Stromal cell of bone marrow (primary cell): ENCODE measurements at regions not wholly inside any gene's neighbourhood (a gene's known extent, or its start where the extent isn't known, plus 50 kb on each side); places are given as distances from the start of the nearest gene placed in this dataset.
"Not testable (repeated sequence)": the region's sequence is repeated elsewhere in the genome, so short reads cannot be mapped to it uniquely, and the experiment has no call there.

Experiments used
- DNase-seq: peaks from one replicate; pipeline ENCODE4 v3.0.0-alpha.2; 2012; ENCODE audit warnings: low read depth

DNA sequence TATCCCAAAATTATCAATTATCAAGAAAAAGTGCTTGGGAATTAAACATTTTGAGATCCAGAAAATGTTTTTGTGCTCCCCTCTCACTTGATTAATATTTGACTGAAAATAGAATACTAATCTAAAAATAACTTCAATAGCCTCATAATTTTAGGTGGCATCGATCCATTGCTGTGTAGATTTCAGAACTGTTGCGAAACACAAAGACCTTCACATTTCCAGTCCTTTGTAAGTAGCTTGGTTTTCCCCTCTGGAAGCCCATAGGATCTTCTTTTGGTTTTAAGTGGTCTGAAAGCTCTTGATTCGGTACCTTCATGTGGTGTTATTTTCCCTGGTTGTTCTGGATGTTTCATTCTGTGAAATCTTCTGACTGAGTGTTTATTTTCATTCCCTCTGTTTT is 176.5 kb downstream of the NUFIP1 start:
- DNase-seq = no peak

- no peak for DNase-seq
Measured at GRCh38 chr13:44810061-44810840, 179.0 kb downstream of the NUFIP1 start.

DNA sequence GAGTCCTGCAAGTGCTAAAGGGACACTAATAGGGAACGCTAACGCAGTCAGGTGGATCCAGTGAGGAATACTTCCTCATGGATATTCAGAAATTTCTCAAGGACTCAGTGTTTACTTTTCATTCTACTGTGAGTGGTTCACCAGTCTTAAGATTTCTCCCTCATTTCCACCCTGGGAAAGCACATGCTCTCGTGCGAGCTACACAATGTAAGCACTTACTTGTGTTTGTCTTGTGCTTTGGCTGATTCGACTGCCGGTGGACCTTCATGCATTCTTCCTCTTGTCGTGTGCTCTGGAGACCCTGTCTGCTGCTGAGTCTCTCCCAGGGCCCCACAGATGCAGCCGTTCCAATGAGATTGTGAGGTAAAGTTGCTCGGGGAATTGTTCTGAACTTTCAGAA is 180.1 kb downstream of the NUFIP1 start:
- DNase-seq = no peak

DNA sequence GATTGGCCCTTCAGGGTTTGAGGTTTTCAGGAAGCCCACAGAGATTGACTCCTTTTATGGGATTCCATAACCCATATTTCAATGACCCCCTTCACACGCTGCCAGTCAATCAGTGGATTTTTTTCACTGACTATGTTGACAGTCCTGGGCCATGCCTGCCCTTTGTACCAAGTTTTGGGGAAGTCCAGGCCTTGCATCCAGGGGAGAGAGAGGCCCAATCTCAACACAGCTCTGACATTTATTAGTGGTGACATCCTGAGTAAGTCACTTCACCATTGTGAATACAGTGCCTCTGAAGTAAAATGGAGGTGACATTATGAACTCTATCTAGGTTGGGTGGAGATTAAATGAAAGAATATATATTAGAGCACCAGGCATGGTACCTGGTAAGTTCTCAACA is 181.1 kb downstream of the NUFIP1 start:
- DNase-seq = no peak

DNA sequence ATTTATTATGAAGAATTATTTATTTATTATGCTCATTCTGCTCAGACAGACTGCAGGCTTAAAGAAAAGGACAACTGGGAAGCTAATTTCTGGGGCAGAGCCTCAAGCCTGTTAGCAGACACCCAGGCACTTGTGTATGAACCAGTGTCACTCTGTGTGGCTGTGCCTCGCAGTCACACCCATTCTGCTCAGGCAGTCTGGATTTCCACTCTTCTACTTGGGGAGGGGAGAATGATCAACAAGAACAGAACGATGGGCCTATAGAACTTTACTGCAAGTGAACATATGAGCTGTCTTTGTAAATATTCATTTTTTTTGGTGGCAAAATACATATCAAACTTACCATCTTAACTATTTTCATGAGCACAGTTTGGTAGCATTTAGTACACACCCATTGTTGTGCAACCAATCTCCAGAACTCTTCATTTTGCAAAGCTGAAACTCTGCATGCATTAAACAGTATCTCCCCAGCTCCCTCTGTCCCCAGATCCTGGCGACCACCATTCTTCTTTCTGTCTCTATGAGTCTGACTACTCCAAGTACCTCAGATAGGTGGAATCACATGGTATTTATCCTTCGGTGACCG is 181.7 kb downstream of the NUFIP1 start:
- no peak for DNase-seq

DNA sequence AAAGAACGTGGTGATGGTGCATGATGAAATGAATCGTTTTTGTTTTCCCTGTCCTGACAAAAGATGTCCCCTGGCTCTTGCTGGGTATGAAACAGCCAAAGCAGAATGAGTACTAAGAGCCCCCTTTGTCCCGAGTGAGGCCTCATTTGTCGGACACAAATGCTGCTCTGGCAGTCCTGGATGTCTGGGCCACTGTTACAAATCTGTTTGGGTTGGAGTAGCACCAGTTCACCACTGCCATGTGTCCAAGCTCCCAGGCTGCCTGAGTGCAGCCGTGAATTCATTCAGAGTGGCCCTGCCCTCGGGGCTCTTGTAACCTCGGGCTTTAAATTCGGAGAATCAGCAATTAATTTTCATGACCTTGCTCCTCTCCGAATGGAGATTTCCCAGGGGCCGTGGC is 182.4 kb downstream of the NUFIP1 start:
- DNase-seq = no peak

GRCh38 chr13:44805585-44805984 is 183.7 kb downstream of the NUFIP1 start:
- DNase-seq = no peak

DNA sequence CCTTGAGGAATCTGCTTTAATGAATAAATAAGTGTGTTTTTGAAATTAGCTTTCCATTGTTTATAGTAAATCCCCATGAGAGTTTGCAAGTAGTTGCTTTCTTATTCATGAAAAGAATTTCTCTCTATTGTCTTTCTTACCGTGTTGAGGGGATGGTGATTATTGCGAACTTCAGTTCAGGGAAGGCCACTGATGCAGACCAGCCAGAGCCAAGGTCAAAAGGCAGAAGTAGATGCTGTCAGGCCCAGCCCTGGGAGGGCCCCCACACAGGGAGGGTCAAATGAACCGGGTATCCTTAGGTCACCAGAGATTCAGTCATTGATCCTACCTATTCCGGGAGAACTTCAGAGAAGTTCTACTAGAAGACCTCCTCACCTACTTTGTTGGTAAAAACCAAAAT is 185.9 kb downstream of the NUFIP1 start:
- DNase-seq = no peak

GRCh38 chr13:44802491-44802890 is 186.8 kb downstream of the NUFIP1 start:
- DNase-seq = no peak

DNA sequence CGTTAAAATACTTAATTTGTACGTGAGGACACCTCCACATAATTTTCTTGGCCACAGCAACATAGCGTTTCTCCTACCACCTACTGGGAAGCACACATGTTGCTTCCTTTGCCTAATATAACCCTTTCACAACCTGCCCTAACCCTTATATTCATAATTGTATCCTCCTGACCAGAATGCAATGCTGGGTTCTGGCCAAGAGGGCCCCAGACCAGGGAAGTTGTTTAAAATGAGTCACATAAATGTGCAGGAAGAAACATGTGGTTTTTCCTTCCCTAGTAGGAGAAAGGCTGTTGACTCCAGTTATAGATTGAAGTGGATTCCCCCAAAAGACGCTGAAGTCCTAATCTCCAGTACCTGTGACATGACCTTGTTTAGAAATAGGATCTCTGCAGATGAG is 187.3 kb downstream of the NUFIP1 start:
- peak; percentile 57 for DNase-seq

GRCh38 chr13:44800626-44801025 is 188.6 kb downstream of the NUFIP1 start:
- no peak for DNase-seq

GRCh38 chr13:44797685-44798084 is 191.6 kb downstream of the NUFIP1 start:
- DNase-seq = no peak

GRCh38 chr13:44796597-44797490 is 192.4 kb downstream of the NUFIP1 start:
- no peak for DNase-seq

- DNase-seq = not testable (repeated sequence)
Measured at GRCh38 chr13:44796039-44796438, 193.2 kb downstream of the NUFIP1 start.

DNA sequence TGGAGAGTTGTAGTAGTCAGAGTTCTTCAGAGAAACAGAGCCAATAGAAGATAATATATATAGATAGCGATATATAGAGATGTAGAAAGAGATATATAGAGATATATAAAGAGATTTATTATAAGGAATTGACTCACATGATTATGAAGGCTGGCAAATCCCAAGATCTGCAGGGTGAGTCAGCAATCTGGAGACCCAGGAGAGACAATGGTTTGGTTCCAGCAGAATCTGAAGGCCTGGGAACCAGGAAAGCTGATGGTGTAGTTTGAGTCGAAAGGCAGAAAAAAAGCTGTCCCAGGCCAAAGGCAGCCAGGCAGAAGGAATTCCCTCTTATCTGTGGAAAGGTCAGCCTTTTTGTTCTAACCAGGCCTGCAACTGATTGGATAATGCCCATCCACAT is 194.1 kb downstream of the NUFIP1 start:
- peak; percentile 40 for DNase-seq

GRCh38 chr13:44792096-44792495 is 197.2 kb downstream of the NUFIP1 start:
- DNase-seq = no peak

- no peak for DNase-seq
Measured at GRCh38 chr13:44790289-44790688, 199.0 kb downstream of the NUFIP1 start.

DNA sequence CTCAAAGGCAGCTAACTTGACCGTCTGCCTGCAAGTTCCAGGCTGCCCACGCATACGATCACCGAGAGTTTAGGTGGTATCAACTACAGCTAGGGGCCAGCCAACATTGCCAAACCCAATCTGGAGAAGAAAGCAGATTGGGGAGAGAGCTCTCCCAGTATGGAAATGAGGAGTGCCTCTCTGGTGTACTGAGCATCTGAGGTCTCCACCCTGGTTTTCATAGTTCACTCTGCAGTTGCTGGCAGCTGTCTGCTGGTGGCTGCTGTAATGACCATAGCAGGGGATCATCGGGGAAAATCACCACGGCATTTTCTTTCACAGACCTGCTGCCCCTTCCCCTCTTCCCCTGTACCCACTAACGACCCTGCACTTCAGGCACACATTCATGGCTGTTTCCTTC is 201.7 kb downstream of the NUFIP1 start:
- DNase-seq = no peak

- no peak for DNase-seq
Measured at GRCh38 chr13:44786756-44787155, 202.5 kb downstream of the NUFIP1 start.

DNA sequence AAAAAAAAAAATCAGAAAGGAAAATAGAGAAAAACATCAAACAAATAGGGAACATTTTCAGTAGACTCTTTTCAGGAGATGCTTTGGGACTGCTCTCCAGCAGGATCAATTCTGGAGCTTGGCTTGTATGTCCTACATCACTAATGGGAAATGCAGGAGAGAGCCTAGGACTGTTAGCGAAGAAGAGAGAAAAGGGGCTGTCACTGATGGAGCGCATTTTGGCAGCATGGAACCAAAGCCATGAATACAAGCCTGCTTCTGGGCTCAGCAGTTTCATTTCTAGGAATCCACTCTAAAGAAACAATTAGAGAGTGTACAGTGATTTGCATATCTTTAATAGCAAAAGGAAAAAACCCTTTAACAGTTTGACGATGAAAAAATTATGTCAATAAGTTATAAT is 203.9 kb downstream of the NUFIP1 start:
- no peak for DNase-seq

DNA sequence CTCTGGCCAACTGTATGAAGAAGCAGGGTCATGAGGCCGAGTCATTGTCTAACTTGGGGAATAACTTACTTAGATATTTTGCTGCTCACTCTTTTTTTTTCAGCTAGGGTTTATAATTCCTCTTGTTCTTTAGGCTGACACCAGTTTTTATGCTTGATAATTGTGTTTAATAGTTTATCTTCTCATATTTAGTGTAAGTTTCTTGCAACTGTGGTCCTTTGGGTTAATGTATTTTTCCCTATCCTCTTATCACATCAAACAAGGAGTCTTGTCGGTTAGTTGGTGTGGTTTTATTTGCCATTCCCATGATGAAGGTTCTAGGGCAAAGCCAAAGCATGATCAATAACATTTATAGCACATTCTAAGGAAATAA is 204.6 kb downstream of the NUFIP1 start:
- no peak for DNase-seq

GRCh38 chr13:44783994-44784707 is 205.1 kb downstream of the NUFIP1 start:
- DNase-seq = no peak
